Trophoblast cell (in vitro differentiated cells and primary cell): ENCODE measurements at regions not wholly inside any gene's neighbourhood (a gene's known extent, or its start where the extent isn't known, plus 50 kb on each side); places are given as distances from the start of the nearest gene placed in this dataset.
A peak's percentile ranks its signal among the peaks of the same experiment; 100 is the strongest.

Source experiments
- DNase-seq, 2 donors: peaks; one replicate each; pipeline ENCODE4 v3.0.0-alpha.2; 2016
- H2AFZ ChIP-seq: 2 replicates; pipeline ENCODE4 v1.6.1; 2013; ENCODE audit warnings: low read length, moderate library complexity, mild to moderate bottlenecking; ENCODE audit not compliant: insufficient read depth, poor library complexity
- H2AK5ac ChIP-seq: 2 replicates; pipeline ENCODE4 v1.6.1; 2013; ENCODE audit warnings: mild to moderate bottlenecking, low read length
- H2BK120ac ChIP-seq: 2 replicates; pipeline ENCODE4 v1.6.1; 2013; ENCODE audit warnings: low read length, mild to moderate bottlenecking, moderate library complexity; ENCODE audit not compliant: insufficient read depth, poor library complexity
- H2BK12ac ChIP-seq: 2 replicates; pipeline ENCODE4 v1.6.1; 2013; ENCODE audit warnings: mild to moderate bottlenecking, low read length, moderate library complexity
- H2BK5ac ChIP-seq: 2 replicates; pipeline ENCODE4 v1.6.1; 2013; ENCODE audit warnings: low read length, low read depth, moderate library complexity, mild to moderate bottlenecking; ENCODE audit not compliant: poor library complexity
- H3K14ac ChIP-seq: 2 replicates; pipeline ENCODE4 v1.6.1; 2013; ENCODE audit warnings: mild to moderate bottlenecking, low read length
- H3K18ac ChIP-seq: 2 replicates; pipeline ENCODE4 v1.6.1; 2013; ENCODE audit warnings: mild to moderate bottlenecking, low read length
- H3K23ac ChIP-seq: 2 replicates; pipeline ENCODE4 v1.6.1; 2013; ENCODE audit warnings: low read length
- H3K27ac ChIP-seq: 2 replicates; pipeline ENCODE4 v1.5.1; 2013; ENCODE audit warnings: low read depth, mild to moderate bottlenecking, inconsistent platforms, low read length, moderate library complexity
- H3K27me3 ChIP-seq: 2 replicates; pipeline ENCODE4 v1.6.1; 2013; ENCODE audit warnings: inconsistent platforms, mild to moderate bottlenecking, low read length, moderate library complexity; ENCODE audit not compliant: insufficient read depth
- H3K36me3 ChIP-seq, 2 experiments: 1 replicate in 1 of 2; 2 replicates in 1 of 2; pipeline ENCODE4 v1.6.1; 2013; ENCODE audit warnings: low read length in 2 of 2, mild to moderate bottlenecking in 2 of 2, moderate library complexity in 1 of 2; ENCODE audit not compliant: insufficient read depth in 2 of 2, control insufficient read depth in 1 of 2
- H3K4ac ChIP-seq: 2 replicates; pipeline ENCODE4 v1.6.1; 2013; ENCODE audit warnings: low read depth, mild to moderate bottlenecking, low read length, moderate library complexity
- H3K4me1 ChIP-seq, 2 experiments: 1 replicate in 1 of 2; 2 replicates in 1 of 2; pipeline ENCODE4 v1.6.1; 2013; ENCODE audit warnings: low read length in 2 of 2, mild to moderate bottlenecking in 2 of 2, moderate library complexity in 1 of 2; ENCODE audit not compliant: insufficient read depth in 2 of 2, control insufficient read depth in 1 of 2
- H3K4me2 ChIP-seq: 2 replicates; pipeline ENCODE4 v1.6.1; 2013; ENCODE audit warnings: inconsistent platforms, mild to moderate bottlenecking, low read length, moderate library complexity
- H3K4me3 ChIP-seq: 2 replicates; pipeline ENCODE4 v1.5.1; 2013; ENCODE audit warnings: mild to moderate bottlenecking, low read depth, low read length, inconsistent platforms
- H3K79me1 ChIP-seq: one replicate; pipeline ENCODE4 v1.6.1; 2013; ENCODE audit warnings: low read length
- H3K79me2 ChIP-seq: 2 replicates; pipeline ENCODE4 v1.6.1; 2013; ENCODE audit warnings: low read length, mild to moderate bottlenecking; ENCODE audit not compliant: control insufficient read depth, insufficient read depth, poor library complexity
- H3K9ac ChIP-seq: 2 replicates; pipeline ENCODE4 v1.6.1; 2013; ENCODE audit warnings: mild to moderate bottlenecking, low read length
- H3K9me3 ChIP-seq: 2 replicates; pipeline ENCODE4 v1.6.1; 2013; ENCODE audit warnings: low read depth, mild to moderate bottlenecking, control low read depth, inconsistent platforms, low read length; ENCODE audit not compliant: insufficient read depth
- H4K12ac ChIP-seq: 2 replicates; pipeline ENCODE4 v1.6.1; 2013; ENCODE audit warnings: low read depth, mild to moderate bottlenecking, low read length, moderate library complexity
- H4K8ac ChIP-seq: 2 replicates; pipeline ENCODE4 v1.6.1; 2013; ENCODE audit warnings: low read depth, mild to moderate bottlenecking, low read length, moderate library complexity
- H4K91ac ChIP-seq: one replicate; pipeline ENCODE4 v1.6.1; 2013; ENCODE audit warnings: low read depth, mild to moderate bottlenecking, low read length, moderate library complexity
- WGBS: extraction: QIAGEN DNeasy Blood & Tissue Kit; methylation state at CpG from one replicate; pipeline ENCODE4 v1.1.7; 2013; ENCODE audit warnings: missing lambda C conversion rate; ENCODE audit not compliant: insufficient read length, insufficient coverage; ENCODE audit errors: extremely low coverage; 5-methylcytosine and 5-hydroxymethylcytosine counted together

DNA sequence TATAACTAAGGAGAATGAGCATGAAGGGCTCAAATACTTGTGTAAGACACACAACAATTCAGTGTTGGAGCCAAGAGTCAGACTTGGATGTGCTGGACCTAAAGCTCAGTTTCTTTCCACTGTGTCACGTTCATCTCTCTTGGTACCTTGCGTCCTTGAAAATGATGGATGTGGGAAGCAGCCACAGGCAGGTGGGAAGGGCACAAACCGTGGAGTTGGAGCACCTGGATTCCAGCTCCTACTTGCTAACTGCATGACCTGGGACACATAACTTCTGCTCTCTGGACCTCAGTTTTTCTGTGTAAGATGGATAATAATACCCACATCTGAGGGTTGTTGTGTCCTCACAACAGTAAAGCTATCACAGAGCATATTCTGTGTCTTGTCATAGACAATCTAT, 53.1 kb upstream of the PPP1CB start:
- DNase-seq, result no peak
- H2AFZ ChIP-seq, result no peak overlapping the region

More for the DNA sequence above, 53.1 kb upstream of the PPP1CB start:
- Histone ChIP-seq H3K4ac (no peak overlapping the region), H3K27ac (no peak overlapping the region), H3K4me3 (no peak overlapping the region), H2BK120ac (no peak overlapping the region), H3K18ac (no peak overlapping the region), H3K36me3 (no peaks in the 10 kb centered on the region), H2AK5ac (no peak overlapping the region), H3K79me2 (no peaks in the 10 kb centered on the region), H3K9me3 (no peaks in the 10 kb centered on the region), H3K14ac (no peak overlapping the region), H3K4me2 (no peak overlapping the region), H4K91ac (no peak overlapping the region), H4K8ac (no peak overlapping the region), H3K79me1 (peaks cover 17% of the 10 kb centered on the region), H2BK12ac (peak overlapping the region; percentile 81), H3K4me1 (peaks cover 4 to 15% of the 10 kb centered on the region in 2 experiments), H2BK5ac (no peak overlapping the region), H4K12ac (no peak overlapping the region), H3K27me3 (no peaks in the 10 kb centered on the region), H3K23ac (no peak overlapping the region), H3K9ac (no peak overlapping the region)
- no CpG with 5 or more reads among the region's 3 CpGs for WGBS
